ENCODE measurements at regions not wholly inside any gene's neighbourhood (a gene's known extent, or its start where the extent isn't known, plus 50 kb on each side); places are given as distances from the start of the nearest gene placed in this dataset.

- Histone ChIP-seq H3K9me3 (ENCODE audit: control insufficient read depth in 2 of 2, insufficient read depth in 1 of 2, low read depth in 1 of 2, low read length in 1 of 2) (no peaks in the 10 kb centered on the region), H3K36me3 (ENCODE audit: control insufficient read depth in 3 of 3, insufficient read depth in 2 of 3, low read depth in 1 of 3, low read length in 3 of 3) (no peaks in the 10 kb centered on the region), H3K27ac (ENCODE audit: low read depth in 1 of 3, low read length in 2 of 3) (no peak overlapping the region), H3K4me1 (ENCODE audit: control insufficient read depth in 3 of 3, insufficient read depth in 2 of 3, low read depth in 1 of 3, low read length in 2 of 3) (no peaks in the 10 kb centered on the region), H3K4me3 (ENCODE audit: low read depth in 1 of 3, low read length in 3 of 3) (no peak overlapping the region), H3K27me3 (ENCODE audit: control insufficient read depth in 3 of 3, insufficient read depth in 3 of 3, low read length in 3 of 3) (no peaks in the 10 kb centered on the region)
- DNase-seq (no peak), FAIRE-seq (no peak)
- WGBS, 3 donors = 83 to 87% (median 85%) methylated on average over 13 of the region's 13 CpGs
Observed at GRCh38 chr13:111661052-111661451, 340.6 kb downstream of the TEX29 start.

- no peaks in the 10 kb centered on the region for H3K4me1 ChIP-seq (ENCODE audit: control insufficient read depth in 3 of 3, insufficient read depth in 2 of 3, low read depth in 1 of 3, low read length in 2 of 3)
- H3K4me3 ChIP-seq (ENCODE audit: low read depth in 1 of 3, low read length in 3 of 3) = no peak overlapping the region
- no peaks in the 10 kb centered on the region for H3K9me3 ChIP-seq (ENCODE audit: control insufficient read depth in 2 of 2, insufficient read depth in 1 of 2, low read depth in 1 of 2, low read length in 1 of 2)
- 78 to 88% (median 79%) methylated on average over 9 of the region's 9 CpGs for WGBS, 3 donors
- no peaks in the 10 kb centered on the region for H3K36me3 ChIP-seq (ENCODE audit: control insufficient read depth in 3 of 3, insufficient read depth in 2 of 3, low read depth in 1 of 3, low read length in 3 of 3)
- no peak overlapping the region for H3K27ac ChIP-seq (ENCODE audit: low read depth in 1 of 3, low read length in 2 of 3)
- DNase-seq (no peak), FAIRE-seq (no peak)
- no peaks in the 10 kb centered on the region for H3K27me3 ChIP-seq (ENCODE audit: control insufficient read depth in 3 of 3, insufficient read depth in 3 of 3, low read length in 3 of 3)
Observed at GRCh38 chr13:111661776-111662175, 341.3 kb downstream of the TEX29 start.

- H3K4me1 ChIP-seq (ENCODE audit: control insufficient read depth in 3 of 3, insufficient read depth in 2 of 3, low read depth in 1 of 3, low read length in 2 of 3) = no peaks in the 10 kb centered on the region
- no peaks in the 10 kb centered on the region for H3K27me3 ChIP-seq (ENCODE audit: control insufficient read depth in 3 of 3, insufficient read depth in 3 of 3, low read length in 3 of 3)
- H3K36me3 ChIP-seq (ENCODE audit: control insufficient read depth in 3 of 3, insufficient read depth in 2 of 3, low read depth in 1 of 3, low read length in 3 of 3) = no peaks in the 10 kb centered on the region
- no peaks in the 10 kb centered on the region for H3K9me3 ChIP-seq (ENCODE audit: control insufficient read depth in 2 of 2, insufficient read depth in 1 of 2, low read depth in 1 of 2, low read length in 1 of 2)
- no peak overlapping the region for H3K4me3 ChIP-seq (ENCODE audit: low read depth in 1 of 3, low read length in 3 of 3)
- no peak overlapping the region for H3K27ac ChIP-seq (ENCODE audit: low read depth in 1 of 3, low read length in 2 of 3)
- no peak for DNase-seq
- 87 to 90% (median 88%) methylated on average over 5 of the region's 5 CpGs for WGBS, 3 donors
- no peak for FAIRE-seq
Observed at GRCh38 chr13:111662451-111662850, 342.0 kb downstream of the TEX29 start.

GRCh38 chr13:111662895-111663294 is 342.5 kb downstream of the TEX29 start:
- 57 to 60% (median 60%) methylated on average over 4 of the region's 4 CpGs for WGBS, 3 donors

GRCh38 chr13:111663505-111663904 is 343.1 kb downstream of the TEX29 start:
- Histone ChIP-seq H3K4me3 (ENCODE audit: low read depth in 1 of 3, low read length in 3 of 3) (no peak overlapping the region), H3K9me3 (ENCODE audit: control insufficient read depth in 2 of 2, insufficient read depth in 1 of 2, low read depth in 1 of 2, low read length in 1 of 2) (no peaks in the 10 kb centered on the region), H3K27ac (ENCODE audit: low read depth in 1 of 3, low read length in 2 of 3) (peak overlapping the region in 1 of 3 donors; percentile 38), H3K36me3 (ENCODE audit: control insufficient read depth in 3 of 3, insufficient read depth in 2 of 3, low read depth in 1 of 3, low read length in 3 of 3) (no peaks in the 10 kb centered on the region), H3K4me1 (ENCODE audit: control insufficient read depth in 3 of 3, insufficient read depth in 2 of 3, low read depth in 1 of 3, low read length in 2 of 3) (no peaks in the 10 kb centered on the region), H3K27me3 (ENCODE audit: control insufficient read depth in 3 of 3, insufficient read depth in 3 of 3, low read length in 3 of 3) (no peaks in the 10 kb centered on the region)
- no peak for FAIRE-seq
- no peak for DNase-seq
- 59 to 71% (median 64%) methylated on average over 12 of the region's 12 CpGs for WGBS, 3 donors

More at GRCh38 chr13:111662895-111663294, 342.5 kb downstream of the TEX29 start:
- no peak for DNase-seq
- no peak overlapping the region for H3K27ac ChIP-seq (ENCODE audit: low read depth in 1 of 3, low read length in 2 of 3)
- H3K36me3 ChIP-seq (ENCODE audit: control insufficient read depth in 3 of 3, insufficient read depth in 2 of 3, low read depth in 1 of 3, low read length in 3 of 3) = no peaks in the 10 kb centered on the region
- H3K9me3 ChIP-seq (ENCODE audit: control insufficient read depth in 2 of 2, insufficient read depth in 1 of 2, low read depth in 1 of 2, low read length in 1 of 2) = no peaks in the 10 kb centered on the region
- FAIRE-seq = no peak
- H3K4me3 ChIP-seq (ENCODE audit: low read depth in 1 of 3, low read length in 3 of 3) = no peak overlapping the region
- no peaks in the 10 kb centered on the region for H3K4me1 ChIP-seq (ENCODE audit: control insufficient read depth in 3 of 3, insufficient read depth in 2 of 3, low read depth in 1 of 3, low read length in 2 of 3)
- no peaks in the 10 kb centered on the region for H3K27me3 ChIP-seq (ENCODE audit: control insufficient read depth in 3 of 3, insufficient read depth in 3 of 3, low read length in 3 of 3)

- H3K36me3 ChIP-seq (ENCODE audit: control insufficient read depth in 3 of 3, insufficient read depth in 2 of 3, low read depth in 1 of 3, low read length in 3 of 3) = no peaks in the 10 kb centered on the region
- no peaks in the 10 kb centered on the region for H3K9me3 ChIP-seq (ENCODE audit: control insufficient read depth in 2 of 2, insufficient read depth in 1 of 2, low read depth in 1 of 2, low read length in 1 of 2)
- H3K4me1 ChIP-seq (ENCODE audit: control insufficient read depth in 3 of 3, insufficient read depth in 2 of 3, low read depth in 1 of 3, low read length in 2 of 3) = no peaks in the 10 kb centered on the region
- FAIRE-seq (no peak), DNase-seq (peak in 1 of 2 donors; percentile 9)
- H3K4me3 ChIP-seq (ENCODE audit: low read depth in 1 of 3, low read length in 3 of 3) = no peak overlapping the region
- no peaks in the 10 kb centered on the region for H3K27me3 ChIP-seq (ENCODE audit: control insufficient read depth in 3 of 3, insufficient read depth in 3 of 3, low read length in 3 of 3)
- WGBS, 3 donors = 62 to 84% (median 78%) methylated on average over 9 of the region's 9 CpGs
- no peak overlapping the region for H3K27ac ChIP-seq (ENCODE audit: low read depth in 1 of 3, low read length in 2 of 3)
Observed at GRCh38 chr13:111663953-111664421, 343.5 kb downstream of the TEX29 start.

- no peaks in the 10 kb centered on the region for H3K27me3 ChIP-seq (ENCODE audit: control insufficient read depth in 3 of 3, insufficient read depth in 3 of 3, low read length in 3 of 3)
- no peak overlapping the region for H3K4me3 ChIP-seq (ENCODE audit: low read depth in 1 of 3, low read length in 3 of 3)
- H3K27ac ChIP-seq (ENCODE audit: low read depth in 1 of 3, low read length in 2 of 3) = no peak overlapping the region
- DNase-seq (no peak), FAIRE-seq (no peak)
- H3K9me3 ChIP-seq (ENCODE audit: control insufficient read depth in 2 of 2, insufficient read depth in 1 of 2, low read depth in 1 of 2, low read length in 1 of 2) = no peaks in the 10 kb centered on the region
- H3K36me3 ChIP-seq (ENCODE audit: control insufficient read depth in 3 of 3, insufficient read depth in 2 of 3, low read depth in 1 of 3, low read length in 3 of 3) = no peaks in the 10 kb centered on the region
- H3K4me1 ChIP-seq (ENCODE audit: control insufficient read depth in 3 of 3, insufficient read depth in 2 of 3, low read depth in 1 of 3, low read length in 2 of 3) = no peaks in the 10 kb centered on the region
- WGBS, 3 donors = 73 to 84% (median 84%) methylated on average over 4 of the region's 4 CpGs
Observed at GRCh38 chr13:111664696-111665095, 344.3 kb downstream of the TEX29 start.

GRCh38 chr13:111665691-111666095 is 345.3 kb downstream of the TEX29 start:
- no peaks in the 10 kb centered on the region for H3K36me3 ChIP-seq (ENCODE audit: control insufficient read depth in 3 of 3, insufficient read depth in 2 of 3, low read depth in 1 of 3, low read length in 3 of 3)
- no peak overlapping the region for H3K4me3 ChIP-seq (ENCODE audit: low read depth in 1 of 3, low read length in 3 of 3)
- 74 to 86% (median 78%) methylated on average over 10 to 11 of the region's 11 CpGs for WGBS, 3 donors
- no peak for FAIRE-seq
- no peak for DNase-seq
- no peaks in the 10 kb centered on the region for H3K27me3 ChIP-seq (ENCODE audit: control insufficient read depth in 3 of 3, insufficient read depth in 3 of 3, low read length in 3 of 3)
- H3K27ac ChIP-seq (ENCODE audit: low read depth in 1 of 3, low read length in 2 of 3) = no peak overlapping the region
- no peaks in the 10 kb centered on the region for H3K4me1 ChIP-seq (ENCODE audit: control insufficient read depth in 3 of 3, insufficient read depth in 2 of 3, low read depth in 1 of 3, low read length in 2 of 3)
- no peaks in the 10 kb centered on the region for H3K9me3 ChIP-seq (ENCODE audit: control insufficient read depth in 2 of 2, insufficient read depth in 1 of 2, low read depth in 1 of 2, low read length in 1 of 2)

- no peak overlapping the region for H3K4me3 ChIP-seq (ENCODE audit: low read depth in 1 of 3, low read length in 3 of 3)
- H3K9me3 ChIP-seq (ENCODE audit: control insufficient read depth in 2 of 2, insufficient read depth in 1 of 2, low read depth in 1 of 2, low read length in 1 of 2) = no peaks in the 10 kb centered on the region
- H3K27ac ChIP-seq (ENCODE audit: low read depth in 1 of 3, low read length in 2 of 3) = no peak overlapping the region
- H3K27me3 ChIP-seq (ENCODE audit: control insufficient read depth in 3 of 3, insufficient read depth in 3 of 3, low read length in 3 of 3) = no peaks in the 10 kb centered on the region
- H3K4me1 ChIP-seq (ENCODE audit: control insufficient read depth in 3 of 3, insufficient read depth in 2 of 3, low read depth in 1 of 3, low read length in 2 of 3) = no peaks in the 10 kb centered on the region
- H3K36me3 ChIP-seq (ENCODE audit: control insufficient read depth in 3 of 3, insufficient read depth in 2 of 3, low read depth in 1 of 3, low read length in 3 of 3) = no peaks in the 10 kb centered on the region
- WGBS, 3 donors = 74 to 85% (median 79%) methylated on average over 18 of the region's 18 CpGs
- FAIRE-seq = no peak
- no peak for DNase-seq
Observed at GRCh38 chr13:111666164-111666776, 345.8 kb downstream of the TEX29 start.

Measured in small intestine (tissue), 7 donors.